K562 (cell line): ENCODE measurements at regions not wholly inside any gene's neighbourhood (a gene's known extent, or its start where the extent isn't known, plus 50 kb on each side); places are given as distances from the start of the nearest gene placed in this dataset.

ENCODE experiments used
- CBX8 ChIP-seq: fragments of 200-600 bp; sonication (generic); IDR thresholded peaks from 2 replicates; pipeline ENCODE4 v1.6.1; 2012; ENCODE audit warnings: borderline replicate concordance, mixed run types, low read depth, mild to moderate bottlenecking, moderate library complexity, mixed read lengths, low read length, control low read depth, inconsistent platforms; ENCODE audit not compliant: poor library complexity, severe bottlenecking; ENCODE audit errors: extremely low read depth
- CTCF ChIP-seq, 3 experiments: IDR thresholded peaks in 2 of 3; conservative IDR thresholded peaks in 1 of 3; 2 replicates each; pipeline ENCODE4 v1.5.1; 2011 to 2012; ENCODE audit warnings: low read length in 3 of 3, mild to moderate bottlenecking in 3 of 3, control low read depth in 2 of 3, improper control_type of control experiment in 1 of 3, inconsistent platforms in 1 of 3, low read depth in 1 of 3, mixed read lengths in 1 of 3, moderate library complexity in 1 of 3; ENCODE audit not compliant: insufficient read depth in 2 of 3
- ETS1 ChIP-seq: conservative IDR thresholded peaks from 2 replicates; pipeline ENCODE4 v1.6.1; 2011; ENCODE audit warnings: low read depth, mild to moderate bottlenecking, low read length; ENCODE audit not compliant: control insufficient read depth
- FOXO4 ChIP-seq: fragments of 450-650 bp; formaldehyde crosslinking; IDR thresholded peaks from 2 replicates; pipeline ENCODE4 v1.4.0; 2020; ENCODE audit warnings: mild to moderate bottlenecking, moderate library complexity
- HDAC1 ChIP-seq, 2 experiments: fragments of 450-650 bp; IDR thresholded peaks; 2 replicates each; pipeline ENCODE4 v1.6.1; 2016 to 2017; ENCODE audit warnings: inconsistent platforms in 1 of 2, mild to moderate bottlenecking in 1 of 2, moderate library complexity in 1 of 2
- JUNB ChIP-seq: fragments of 450-650 bp; formaldehyde crosslinking; conservative IDR thresholded peaks from 2 replicates; pipeline ENCODE4 v1.4.0; 2020; ENCODE audit warnings: mild to moderate bottlenecking
- POLR2B ChIP-seq: fragments of 450-650 bp; IDR thresholded peaks from 2 replicates; pipeline ENCODE4 v1.6.1; 2018; ENCODE audit warnings: low read depth; ENCODE audit not compliant: partially characterized antibody
- RNF2 ChIP-seq: sonication (generic); IDR thresholded peaks from 2 replicates; pipeline ENCODE4 v1.6.1; 2016
- SMAD3 ChIP-seq: fragments of 450-650 bp; formaldehyde crosslinking; conservative IDR thresholded peaks from 2 replicates; pipeline ENCODE4 v1.4.0; 2020; ENCODE audit warnings: mild to moderate bottlenecking
- USF2 ChIP-seq: sonication (generic); formaldehyde crosslinking; IDR thresholded peaks from 2 replicates; pipeline ENCODE4 v1.5.0; 2020; ENCODE audit warnings: missing genetic modification reagents
- ZBED1 ChIP-seq: IDR thresholded peaks from 2 replicates; pipeline ENCODE4 v1.6.1; 2014
- ZFP1 ChIP-seq: fragments of 450-650 bp; formaldehyde crosslinking; IDR thresholded peaks from 2 replicates; pipeline ENCODE4 v1.4.0; 2020; ENCODE audit warnings: mild to moderate bottlenecking, mixed read lengths
- ZNF121 ChIP-seq: sonication (generic); formaldehyde crosslinking; conservative IDR thresholded peaks from 2 replicates; pipeline ENCODE4 v1.8.0; 2022; ENCODE audit warnings: missing genetic modification reagents
- ZNF263 ChIP-seq: sonication (generic); formaldehyde crosslinking; IDR thresholded peaks from 2 replicates; pipeline ENCODE4 v1.8.0; 2022; ENCODE audit warnings: mild to moderate bottlenecking, missing genetic modification reagents, borderline replicate concordance

GRCh38 chr13:105220063-105220462 is 1315.4 kb downstream of the EFNB2 start:
- TF ChIP-seq USF2 (no peak), POLR2B (no peak), JUNB (CRISPR knock-in tag) (no peak), HDAC1 (IDR thresholded peaks at IDR 0.05) (no peak), ZNF263 (CRISPR knock-in tag) (no peak), ZNF121 (CRISPR knock-in tag) (no peak), RNF2 (no peak), ZFP1 (CRISPR knock-in tag) (no peak), ZBED1 (no peak), SMAD3 (CRISPR knock-in tag) (no peak), CBX8 (no peak), FOXO4 (CRISPR knock-in tag) (no peak), ETS1 (no peak), CTCF (IDR thresholded peaks at IDR 0.05 in 2 of 3, conservative IDR thresholded peaks at IDR 0.05 in 1 of 3; ENCODE audit: insufficient read depth in 2 of 3, low read depth in 1 of 3, low read length in 3 of 3) (no peak)
